SK-N-DZ (cell line): ENCODE measurements at regions not wholly inside any gene's neighbourhood (a gene's known extent, or its start where the extent isn't known, plus 50 kb on each side); places are given as distances from the start of the nearest gene placed in this dataset.
A peak's percentile ranks its signal among the peaks of the same experiment; 100 is the strongest.

Source experiments
- DNase-seq: peaks from one replicate; pipeline ENCODE4 v3.0.0-alpha.2; 2015; ENCODE audit warnings: low spot score

- DNase-seq: no peak
Measured at GRCh38 chr15:97473627-97474026, 486.9 kb upstream of the ARRDC4 start.

DNA sequence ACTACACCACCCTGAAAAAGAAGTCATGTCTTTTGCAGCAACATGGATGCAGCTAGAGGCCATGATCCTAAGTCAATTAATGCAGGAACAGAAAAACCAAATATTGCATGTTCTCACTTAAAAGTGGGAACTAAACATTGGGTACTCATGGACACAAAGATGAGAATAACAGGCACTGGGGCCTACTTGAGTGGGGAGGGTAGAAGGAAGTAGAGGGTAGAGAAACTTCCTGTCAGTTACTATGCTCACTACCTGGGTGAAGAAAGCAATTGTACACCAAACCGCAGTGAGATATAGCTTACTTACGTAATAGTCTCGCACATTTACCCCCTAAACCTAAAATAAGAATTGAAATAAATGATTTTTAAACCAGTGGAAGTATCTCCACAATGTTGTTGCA is 480.5 kb upstream of the ARRDC4 start:
- DNase-seq: no peak

GRCh38 chr15:97482521-97482920 is 478.0 kb upstream of the ARRDC4 start:
- no peak for DNase-seq

DNA sequence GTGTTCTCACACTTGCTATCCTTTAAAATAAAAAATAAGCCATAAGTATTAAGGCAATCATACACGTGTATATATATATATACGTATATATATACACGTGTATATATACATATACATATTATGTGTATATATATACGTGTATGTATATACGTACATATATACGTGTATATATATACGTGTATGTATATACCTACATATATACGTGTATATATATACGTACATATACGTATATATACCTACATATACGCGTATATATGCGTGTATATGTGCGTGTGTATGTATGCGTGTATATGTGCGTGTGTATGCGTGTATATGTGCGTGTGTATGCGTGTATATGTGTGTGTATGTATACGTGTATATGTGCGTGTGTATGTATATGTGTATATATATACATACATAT is 477.3 kb upstream of the ARRDC4 start:
- no peak for DNase-seq

DNA sequence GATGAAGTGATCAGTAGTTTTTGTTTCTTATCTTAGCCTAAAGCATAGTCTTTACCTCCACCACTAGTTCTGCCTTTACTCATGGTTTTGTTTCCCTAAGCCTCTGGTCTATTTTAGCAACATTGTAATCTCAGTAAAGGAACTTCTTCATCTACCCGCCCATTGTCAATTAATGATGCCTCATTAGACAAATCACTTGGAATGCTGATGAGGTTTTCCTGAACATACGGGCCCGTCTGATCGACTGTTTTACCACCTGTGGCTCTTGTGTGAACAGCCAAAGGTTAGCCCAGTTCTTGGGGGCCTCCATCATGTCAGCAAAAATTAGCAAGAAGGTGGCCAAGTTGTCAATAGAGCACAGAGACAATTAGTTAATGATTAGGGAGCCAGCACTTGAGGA is 470.1 kb upstream of the ARRDC4 start:
- DNase-seq: no peak

GRCh38 chr15:97501291-97501690 is 459.2 kb upstream of the ARRDC4 start:
- DNase-seq: no peak

DNA sequence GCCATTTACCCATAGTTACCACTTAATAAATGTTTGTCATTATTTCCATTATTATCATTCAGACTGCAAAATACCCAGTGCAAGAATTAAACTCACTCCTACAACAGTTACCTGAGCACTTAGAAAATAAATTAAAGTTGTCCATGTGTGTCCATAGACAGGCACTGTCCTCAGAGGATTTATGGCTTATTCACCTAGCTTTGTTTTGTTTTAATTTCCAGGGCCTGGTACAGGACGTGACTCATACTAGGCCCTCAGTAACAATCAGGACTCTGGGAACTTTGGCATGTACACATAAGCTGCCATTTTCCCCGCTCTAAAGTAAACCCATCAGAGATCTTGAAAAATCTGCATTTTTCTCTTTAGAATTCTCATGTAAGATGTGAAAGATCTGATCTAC is 458.5 kb upstream of the ARRDC4 start:
- DNase-seq: no peak

DNA sequence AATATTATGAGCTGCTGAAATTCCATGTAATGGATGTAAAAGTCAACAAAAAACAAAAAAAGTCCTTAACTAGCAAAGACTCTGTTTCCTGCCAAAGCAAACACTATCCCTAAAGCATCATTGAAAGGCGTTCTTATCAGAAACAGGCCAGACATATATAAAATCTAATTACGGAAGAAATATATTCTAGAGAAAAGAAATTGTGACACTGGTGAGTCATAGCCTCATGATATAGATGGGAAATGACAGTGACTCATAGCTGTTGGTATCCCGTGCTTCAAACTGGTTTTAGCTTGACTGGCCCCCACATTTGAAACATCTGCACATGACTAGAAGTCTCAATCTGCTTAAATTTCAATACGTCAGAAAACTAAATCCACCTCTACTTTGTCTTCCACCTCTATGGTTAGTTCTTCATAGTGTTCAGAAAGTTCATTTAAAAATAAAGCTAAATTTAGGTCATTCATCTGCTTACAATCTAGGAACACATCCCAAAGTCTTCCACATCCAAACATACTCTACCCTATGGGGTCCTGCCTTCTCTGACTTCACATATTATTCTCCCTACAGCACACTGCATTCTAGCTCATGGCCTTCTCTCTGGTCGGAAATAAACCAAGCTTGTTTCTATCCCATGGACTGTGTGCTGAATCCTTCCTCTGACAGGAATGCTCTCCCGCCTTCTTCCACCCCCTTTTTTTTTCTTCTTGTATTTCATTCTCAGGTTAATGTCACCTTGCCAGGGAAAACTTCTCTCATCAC is 456.3 kb upstream of the ARRDC4 start:
- DNase-seq: peak; percentile 6

DNA sequence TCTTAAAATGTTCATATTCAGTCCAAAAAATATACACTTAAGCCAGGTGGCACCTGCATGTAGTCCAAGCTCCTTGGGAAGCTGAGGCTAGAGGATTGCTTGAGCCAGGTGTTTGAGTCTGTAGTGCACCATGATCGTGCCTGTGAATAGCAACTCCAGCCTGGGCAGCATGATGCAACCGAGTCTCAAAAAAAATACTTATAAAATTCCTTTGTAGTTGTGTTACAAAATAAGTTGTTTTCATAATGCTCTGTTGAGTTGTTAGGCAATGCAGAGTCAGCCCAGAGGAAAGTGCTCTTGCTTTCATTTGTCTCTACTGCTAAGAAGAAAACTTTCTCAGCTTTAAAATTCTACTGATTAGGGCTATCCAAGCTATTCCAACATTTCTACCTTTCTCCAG is 442.8 kb upstream of the ARRDC4 start:
- DNase-seq: no peak

DNA sequence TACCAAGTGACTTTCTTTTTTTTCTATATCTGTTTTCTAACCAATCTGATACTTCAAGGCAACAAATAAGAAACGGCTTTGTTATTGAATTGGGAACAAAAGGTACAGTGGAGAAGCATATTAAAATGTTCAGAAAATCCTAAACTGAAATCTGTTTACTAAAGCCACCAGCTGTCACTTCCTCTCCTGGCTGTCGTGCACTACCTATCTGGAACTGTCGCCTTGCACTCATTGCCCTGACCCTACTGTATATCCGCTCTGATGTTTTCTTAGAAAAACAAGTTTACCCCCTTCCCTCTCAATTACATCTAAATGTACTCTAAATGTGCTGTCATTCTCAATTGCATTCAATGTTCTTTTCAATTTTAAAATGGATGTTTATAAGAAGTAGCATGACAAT is 439.8 kb upstream of the ARRDC4 start:
- no peak for DNase-seq

GRCh38 chr15:97521381-97522285 is 438.9 kb upstream of the ARRDC4 start:
- no peak for DNase-seq

DNA sequence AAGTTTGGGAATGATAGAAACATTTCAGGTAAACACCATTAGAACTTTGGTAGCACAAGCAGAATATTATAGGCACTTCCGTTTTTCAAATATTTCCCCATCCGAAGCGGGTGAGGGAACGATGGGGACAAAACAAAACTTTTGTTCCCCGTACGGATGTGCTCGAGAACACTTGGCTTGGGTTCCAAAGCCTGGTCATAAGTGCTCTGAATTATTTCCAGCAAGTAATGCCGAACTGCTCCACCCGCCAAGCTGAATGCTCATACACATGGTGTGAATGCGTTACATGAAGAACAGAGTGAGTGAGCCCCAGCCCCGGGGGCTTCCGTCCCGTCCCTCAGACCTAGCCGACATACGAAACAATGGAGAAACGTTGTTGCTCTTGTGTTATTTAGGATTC is 438.2 kb upstream of the ARRDC4 start:
- no peak for DNase-seq

- no peak for DNase-seq
Measured at GRCh38 chr15:97525809-97526208, 434.7 kb upstream of the ARRDC4 start.

DNA sequence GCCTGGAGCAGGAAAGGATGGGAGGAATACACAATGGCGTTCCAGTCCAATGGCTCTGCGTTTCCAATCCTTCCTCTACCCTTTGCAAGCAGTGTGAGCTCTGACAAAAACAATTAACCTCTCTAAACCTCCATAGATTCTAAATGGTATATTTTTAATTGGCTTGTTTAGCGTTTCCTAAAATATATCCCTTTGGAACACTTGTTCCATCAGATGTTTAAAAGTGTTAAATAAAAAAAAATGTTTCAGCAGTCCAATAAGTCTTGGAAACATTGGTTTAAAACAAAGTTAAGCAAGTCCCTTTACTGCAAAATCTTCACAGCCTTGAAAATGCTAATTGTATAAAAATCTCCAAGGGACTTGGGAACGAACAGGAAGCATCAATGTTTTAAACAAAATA is 432.3 kb upstream of the ARRDC4 start:
- DNase-seq: no peak

- DNase-seq: no peak
Measured at GRCh38 chr15:97545799-97546198, 414.7 kb upstream of the ARRDC4 start.

DNA sequence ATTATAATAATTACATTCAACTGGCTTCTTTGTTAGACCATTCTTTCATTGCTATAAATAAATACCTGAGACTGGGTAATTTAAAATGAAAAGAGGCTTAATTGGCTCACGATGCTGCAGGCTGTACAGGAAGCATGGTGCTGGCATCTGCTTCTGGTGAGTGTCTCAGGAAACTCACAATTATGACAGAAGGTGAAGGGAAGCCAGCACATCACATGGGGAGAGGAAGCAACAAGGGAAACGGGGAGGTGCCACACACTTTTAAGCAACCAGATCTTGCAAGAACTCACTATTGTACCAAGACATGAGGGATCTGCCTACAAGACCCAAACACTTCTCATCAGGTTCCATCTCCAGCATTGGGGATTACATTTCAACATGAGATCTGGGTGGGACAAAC is 413.1 kb upstream of the ARRDC4 start:
- no peak for DNase-seq

GRCh38 chr15:97561529-97561928 is 399.0 kb upstream of the ARRDC4 start:
- DNase-seq: no peak

DNA sequence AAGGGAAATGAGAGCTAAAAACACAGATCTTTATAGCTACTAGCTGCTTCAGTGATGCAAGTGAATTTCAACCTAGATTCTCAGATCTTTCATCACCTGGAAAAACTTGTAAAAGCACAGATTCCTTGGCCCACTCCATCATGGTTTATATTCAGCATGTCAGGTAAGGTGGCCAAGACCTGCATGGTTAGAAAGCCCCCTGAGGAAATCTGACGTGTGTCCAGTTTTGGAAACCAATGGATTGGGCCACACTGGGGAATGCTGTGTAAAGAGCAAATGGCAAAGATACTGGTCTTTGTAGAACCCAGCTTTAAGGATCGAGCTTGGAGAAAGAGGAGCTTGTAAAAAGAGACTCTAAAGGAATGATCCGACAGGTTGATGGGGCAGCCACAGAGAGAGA is 397.0 kb upstream of the ARRDC4 start:
- DNase-seq: no peak

DNA sequence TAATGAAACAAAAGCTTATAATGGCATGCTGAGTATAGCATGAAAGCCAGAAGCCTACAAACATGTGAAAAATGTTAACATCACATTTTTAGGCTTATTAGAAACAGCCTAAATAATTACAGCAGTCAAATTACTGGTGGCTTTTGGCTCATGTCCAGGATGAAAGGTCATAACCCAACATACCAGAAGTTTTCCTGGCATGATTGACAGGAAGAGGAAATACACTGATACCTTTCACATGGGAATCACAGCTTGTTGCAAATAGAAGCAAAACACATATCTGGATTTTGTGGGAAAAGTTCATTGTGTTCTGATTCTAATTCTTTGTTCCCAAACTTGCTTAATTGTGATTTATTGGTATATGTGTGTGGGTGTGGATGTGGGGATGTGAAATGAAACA is 393.5 kb upstream of the ARRDC4 start:
- DNase-seq: no peak

- DNase-seq: no peak
Measured at GRCh38 chr15:97567411-97567810, 393.1 kb upstream of the ARRDC4 start.

DNA sequence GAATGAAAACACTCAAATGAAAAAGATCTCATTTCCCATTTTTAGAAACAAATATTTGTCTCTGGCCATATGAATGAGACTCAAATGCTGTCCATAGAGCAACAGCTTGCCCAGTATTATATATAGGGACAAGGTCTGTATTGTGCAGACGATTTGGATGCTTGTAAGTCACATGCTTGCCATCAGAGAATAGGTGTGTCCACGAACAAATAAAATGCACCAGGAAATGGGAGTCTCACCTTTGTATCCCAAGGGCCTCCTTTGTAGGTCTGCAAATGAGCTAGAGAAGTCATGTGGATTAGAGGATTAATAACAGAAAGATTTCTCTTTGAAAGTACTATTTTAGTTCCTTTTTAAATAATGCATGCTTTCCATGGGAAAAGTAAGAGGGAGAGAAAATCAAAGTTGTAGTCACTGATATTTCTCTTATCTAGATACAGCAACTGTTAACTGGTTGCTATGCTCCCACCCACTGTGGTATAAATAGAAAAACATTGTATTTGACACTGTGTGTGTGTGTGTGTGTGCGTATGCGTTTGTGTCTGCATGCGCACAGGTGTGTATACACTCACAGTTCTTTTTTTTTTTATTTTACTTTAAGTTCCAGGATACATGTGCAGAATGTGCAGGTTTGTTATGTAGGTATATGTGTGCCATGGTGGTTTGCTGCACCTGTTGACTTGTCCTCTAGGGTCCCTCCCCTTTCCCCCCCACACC is 383.4 kb upstream of the ARRDC4 start:
- DNase-seq: no peak

DNA sequence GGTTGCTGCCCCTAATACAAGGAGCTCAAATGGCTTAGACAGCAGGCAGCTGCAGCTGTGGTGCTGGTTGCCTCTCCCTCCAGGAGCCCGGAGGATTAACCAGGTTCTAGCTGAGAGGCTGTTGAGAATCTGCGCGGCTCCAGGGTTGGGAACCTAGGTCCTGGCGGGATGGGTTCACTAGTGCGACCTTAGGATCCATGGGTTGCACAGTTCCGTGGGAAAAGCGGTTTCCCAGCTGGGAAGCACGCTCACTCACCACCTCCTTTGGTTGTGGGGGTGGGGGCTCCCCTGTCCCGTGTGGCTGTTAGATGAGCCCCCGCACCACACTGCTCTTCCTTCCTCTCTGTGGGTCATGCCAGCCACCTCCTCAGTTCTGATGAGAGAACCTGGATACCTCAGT is 375.1 kb upstream of the ARRDC4 start:
- no peak for DNase-seq
